Pancreas (tissue), 10 donors: ENCODE measurements at regions not wholly inside any gene's neighbourhood (a gene's known extent, or its start where the extent isn't known, plus 50 kb on each side); places are given as distances from the start of the nearest gene placed in this dataset.

ENCODE experiments used
- ATAC-seq, 4 donors: fragments of 200-7000 bp; cut with Tn5 transposase; one replicate each; pipeline versions ENCODE4 v1.8.0 to v1.9.1; 2020; ENCODE audit warnings: mild to moderate bottlenecking in 4 of 4, moderate library complexity in 4 of 4
- DNase-seq, 6 donors: peaks; one replicate each; pipeline ENCODE4 v3.0.0-alpha.2; 2020
- FAIRE-seq: peaks from 2 replicates; lab custom pipeline; 2012; peaks lifted over from hg19 to GRCh38; lab: Jason Lieb, UNC
- H3K27ac ChIP-seq, 4 donors: fragments of 200-600 bp; sonication (generic); 1 replicate in 3 of 4; 2 replicates in 1 of 4; pipeline versions ENCODE4 v1.5.0 to v1.8.0; 2020
- H3K27me3 ChIP-seq, 4 donors: fragments of 200-600 bp; one replicate each; pipeline ENCODE4 v1.8.0; 2021
- H3K36me3 ChIP-seq, 3 donors: fragments of 200-600 bp; sonication (generic) in 1 of 3; one replicate each; pipeline versions ENCODE4 v1.5.0 to v1.8.0; 2020 to 2021
- H3K4me1 ChIP-seq, 3 donors: fragments of 200-600 bp; one replicate each; pipeline ENCODE4 v1.8.0; 2021
- H3K4me3 ChIP-seq, 4 donors: fragments of 200-600 bp; sonication (generic) in 2 of 4; one replicate each; pipeline versions ENCODE4 v1.5.0 to v1.8.0; 2020 to 2021
- H3K9me3 ChIP-seq, 4 donors: fragments of 200-600 bp; one replicate each; pipeline ENCODE4 v1.8.0; 2021
- WGBS, 2 donors: extraction: QIAGEN DNeasy Blood & Tissue Kit; methylation state at CpG; one replicate each; pipeline ENCODE4 v1.1.7; 2013; 5-methylcytosine and 5-hydroxymethylcytosine counted together
- intact Hi-C, 3 donors: fragments of 100-400 bp; cut with DNase I; formaldehyde crosslinking; loops; one replicate each; pipeline versions ENCODE4 v1.11.1 to v1.14.2; 2022
- TF ChIP-seq, protein P1 (sequence below), 4 donors: fragments of 200-600 bp; sonication (generic) in 3 of 4; IDR thresholded peaks; one replicate each; pipeline versions ENCODE4 v1.5.0 to v1.8.0; 2021; ENCODE audit warnings: antibody characterized with exemption in 4 of 4
- donor health status: healthy with polysubstance abuse.
- donor health status: DM: no; HTN: no; CAD: no; lungs with moderate emphysema.
- donor health status: DM: no; HTN: no; CAD: no.
- donor health status: control.
- donor health status: control.
- donor health status: Bipolar disorder and iron deficiency.
- donor health status: DM: yes; HTN: yes; CAD: no.
- donor health status: DM: no; HTN: no; CAD: no.
- donor health status: DM: no; HTN: no; CAD: no.
- donor health status: DM: yes; HTN: yes; CAD: no.

DNA sequence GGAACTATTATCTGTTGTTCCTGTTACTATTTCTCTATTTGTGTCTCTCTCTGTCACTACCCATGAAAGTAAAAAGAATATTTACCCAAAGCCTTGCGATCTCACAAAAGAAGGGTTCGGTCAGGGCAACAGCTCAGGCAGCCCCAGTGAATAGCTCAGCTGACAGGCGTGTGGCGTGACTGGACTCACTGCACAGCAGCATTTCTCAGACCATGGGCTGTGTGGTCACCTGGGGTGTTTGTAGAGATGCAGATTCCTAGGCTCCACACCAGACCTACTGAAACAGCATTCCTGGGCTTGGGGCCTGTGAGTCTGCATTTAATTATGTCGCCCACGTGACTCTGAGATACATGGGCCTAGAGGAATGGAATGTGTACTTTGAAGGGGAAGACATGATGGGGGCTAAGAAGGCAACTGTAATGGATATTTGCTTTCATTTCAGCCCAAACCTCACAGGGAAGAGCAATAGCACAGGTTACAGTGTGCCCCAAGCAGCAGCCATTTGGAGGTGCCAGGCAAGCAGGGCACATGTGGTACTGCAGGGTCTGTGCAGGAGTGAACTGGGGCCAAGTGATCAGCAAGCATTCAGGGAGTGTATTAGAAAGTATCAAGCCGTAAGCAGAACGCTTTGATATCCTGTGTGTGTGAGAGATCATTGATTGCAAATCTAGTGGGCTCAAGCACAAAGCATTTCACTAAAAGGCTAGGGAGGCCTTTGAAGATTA lies 90.4 kb upstream of the RBMS1 start:
- no peak for DNase-seq
- peak in 3 of 4 donors; percentile 22 to 43 (median 34) for ATAC-seq
- FAIRE-seq, result no peak
- 87 to 89% methylated on average over 8 of the region's 8 CpGs for WGBS, 2 donors
- no peaks in the 10 kb centered on the region for H3K36me3 ChIP-seq
- peaks cover 6 to 17% (median 15%) of the 10 kb centered on the region in 3 donors for H3K4me1 ChIP-seq
- no peaks in the 10 kb centered on the region for H3K9me3 ChIP-seq
- H3K4me3 ChIP-seq, result no peak overlapping the region
- intact Hi-C loops, result no loop called here
- TF ChIP-seq, protein P1, sequence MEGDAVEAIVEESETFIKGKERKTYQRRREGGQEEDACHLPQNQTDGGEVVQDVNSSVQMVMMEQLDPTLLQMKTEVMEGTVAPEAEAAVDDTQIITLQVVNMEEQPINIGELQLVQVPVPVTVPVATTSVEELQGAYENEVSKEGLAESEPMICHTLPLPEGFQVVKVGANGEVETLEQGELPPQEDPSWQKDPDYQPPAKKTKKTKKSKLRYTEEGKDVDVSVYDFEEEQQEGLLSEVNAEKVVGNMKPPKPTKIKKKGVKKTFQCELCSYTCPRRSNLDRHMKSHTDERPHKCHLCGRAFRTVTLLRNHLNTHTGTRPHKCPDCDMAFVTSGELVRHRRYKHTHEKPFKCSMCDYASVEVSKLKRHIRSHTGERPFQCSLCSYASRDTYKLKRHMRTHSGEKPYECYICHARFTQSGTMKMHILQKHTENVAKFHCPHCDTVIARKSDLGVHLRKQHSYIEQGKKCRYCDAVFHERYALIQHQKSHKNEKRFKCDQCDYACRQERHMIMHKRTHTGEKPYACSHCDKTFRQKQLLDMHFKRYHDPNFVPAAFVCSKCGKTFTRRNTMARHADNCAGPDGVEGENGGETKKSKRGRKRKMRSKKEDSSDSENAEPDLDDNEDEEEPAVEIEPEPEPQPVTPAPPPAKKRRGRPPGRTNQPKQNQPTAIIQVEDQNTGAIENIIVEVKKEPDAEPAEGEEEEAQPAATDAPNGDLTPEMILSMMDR (IDR thresholded peaks at IDR 0.05), result no peak
- no peaks in the 10 kb centered on the region for H3K27me3 ChIP-seq
- H3K27ac ChIP-seq, result no peak overlapping the region

- ATAC-seq (peak in 2 of 4 donors; percentile 19 to 34), FAIRE-seq (no peak), DNase-seq (no peak)
- intact Hi-C loops, result no loop called here
- Histone ChIP-seq H3K4me1 (peaks cover 6 to 17% (median 15%) of the 10 kb centered on the region in 3 donors), H3K36me3 (no peaks in the 10 kb centered on the region), H3K4me3 (no peak overlapping the region), H3K27ac (no peak overlapping the region), H3K9me3 (no peaks in the 10 kb centered on the region), H3K27me3 (no peaks in the 10 kb centered on the region)
- TF ChIP-seq, protein P1 (IDR thresholded peaks at IDR 0.05), result no peak
Observed at GRCh38 chr2:160584972-160585494, 91.4 kb upstream of the RBMS1 start.

- ATAC-seq (no peak), FAIRE-seq (no peak), DNase-seq (no peak)
- TF ChIP-seq, protein P1 (IDR thresholded peaks at IDR 0.05), result no peak
- Histone ChIP-seq H3K4me1 (no peaks in the 10 kb centered on the region), H3K4me3 (no peak overlapping the region), H3K9me3 (no peaks in the 10 kb centered on the region), H3K27me3 (no peaks in the 10 kb centered on the region), H3K36me3 (no peaks in the 10 kb centered on the region), H3K27ac (no peak overlapping the region)
- WGBS, 2 donors, result 0 to 10% methylated on average over 1 of the region's 1 CpG
- intact Hi-C loops, result no loop called here
Observed at GRCh38 chr2:160590664-160591063, 97.1 kb upstream of the RBMS1 start.

DNA sequence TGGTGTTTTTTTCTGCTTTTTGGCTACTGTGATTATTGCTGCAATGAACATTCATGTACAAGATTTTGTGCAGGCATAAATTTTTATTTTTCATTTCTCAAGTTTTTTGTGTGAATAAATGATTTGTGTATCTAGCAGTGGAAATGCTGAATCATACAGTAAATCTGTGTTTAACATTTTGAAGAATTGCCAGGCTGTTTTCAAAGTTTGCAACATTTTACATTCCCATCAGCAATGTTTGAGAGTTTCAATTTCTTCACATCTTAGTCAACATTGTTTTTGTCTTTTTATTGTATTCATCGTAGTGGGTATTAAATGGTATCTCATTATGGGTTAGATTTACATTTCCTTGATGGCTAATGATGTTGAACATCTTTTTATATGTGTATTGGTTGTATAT lies 98.8 kb upstream of the RBMS1 start:
- Histone ChIP-seq H3K4me3 (no peak overlapping the region), H3K4me1 (no peaks in the 10 kb centered on the region), H3K27ac (no peak overlapping the region), H3K27me3 (no peaks in the 10 kb centered on the region), H3K36me3 (no peaks in the 10 kb centered on the region), H3K9me3 (no peaks in the 10 kb centered on the region)
- no peak for DNase-seq
- 88 to 89% methylated on average over 1 of the region's 1 CpG for WGBS, 2 donors
- TF ChIP-seq, protein P1 (IDR thresholded peaks at IDR 0.05), result no peak
- FAIRE-seq, result no peak
- ATAC-seq, result no peak
- intact Hi-C loops, result no loop called here

GRCh38 chr2:160592993-160593392 lies 99.4 kb upstream of the RBMS1 start:
- FAIRE-seq, result no peak
- no peak for DNase-seq
- no peaks in the 10 kb centered on the region for H3K36me3 ChIP-seq
- TF ChIP-seq, protein P1 (IDR thresholded peaks at IDR 0.05), result no peak
- H3K9me3 ChIP-seq, result no peaks in the 10 kb centered on the region
- H3K4me3 ChIP-seq, result no peak overlapping the region
- H3K4me1 ChIP-seq, result no peaks in the 10 kb centered on the region
- H3K27ac ChIP-seq, result no peak overlapping the region
- H3K27me3 ChIP-seq, result no peaks in the 10 kb centered on the region
- no peak for ATAC-seq
- intact Hi-C loops, result no loop called here
